DND-41 (cell line): ENCODE measurements at regions not wholly inside any gene's neighbourhood (a gene's known extent, or its start where the extent isn't known, plus 50 kb on each side); places are given as distances from the start of the nearest gene placed in this dataset.

ENCODE experiments used
- ATAC-seq: fragments of 200-7000 bp; cut with Tn5 transposase; 3 replicates; pipeline ENCODE4 v1.9.1; 2021; ENCODE audit warnings: low read depth; ENCODE audit not compliant: insufficient read depth
- DNase-seq: peaks from one replicate; pipeline ENCODE4 v3.0.0-alpha.2; 2020
- H2AFZ ChIP-seq: 2 replicates; pipeline ENCODE4 v1.6.0; 2012; ENCODE audit warnings: low read depth, low read length
- H3K27ac ChIP-seq: 2 replicates; pipeline ENCODE4 v1.5.1; 2012; ENCODE audit warnings: low read length, inconsistent platforms
- H3K27me3 ChIP-seq: fragments of 200-600 bp; sonication (generic); 2 replicates; pipeline ENCODE4 v1.6.0; 2012; ENCODE audit warnings: low read length, mild to moderate bottlenecking, inconsistent platforms; ENCODE audit not compliant: insufficient read depth, poor library complexity
- H3K36me3 ChIP-seq: 2 replicates; pipeline ENCODE4 v1.5.1; 2012; ENCODE audit warnings: low read length, inconsistent platforms; ENCODE audit not compliant: insufficient read depth
- H3K4me1 ChIP-seq: 2 replicates; pipeline ENCODE4 v1.5.1; 2012; ENCODE audit warnings: mild to moderate bottlenecking, low read length; ENCODE audit not compliant: insufficient read depth
- H3K4me2 ChIP-seq: 2 replicates; pipeline ENCODE4 v1.6.0; 2012; ENCODE audit warnings: mild to moderate bottlenecking, moderate library complexity, low read length, inconsistent platforms; ENCODE audit not compliant: insufficient read depth
- H3K4me3 ChIP-seq, 2 experiments: fragments of 200-600 bp in 1 of 2; shearing (Covaris generic) in 1 of 2; 2 replicates each; pipeline ENCODE4 v1.5.1; 2012 to 2016; ENCODE audit warnings: inconsistent platforms in 2 of 2, low read length in 2 of 2, mild to moderate bottlenecking in 2 of 2, low read depth in 1 of 2, moderate library complexity in 1 of 2
- H3K79me2 ChIP-seq: 2 replicates; pipeline ENCODE4 v1.6.0; 2012; ENCODE audit warnings: low read length, inconsistent platforms; ENCODE audit not compliant: insufficient read depth
- H3K9ac ChIP-seq: 2 replicates; pipeline ENCODE4 v1.6.0; 2012; ENCODE audit warnings: low read depth, mild to moderate bottlenecking, inconsistent platforms, low read length, moderate library complexity
- H3K9me3 ChIP-seq: 2 replicates; pipeline ENCODE4 v1.5.1; 2012; ENCODE audit warnings: low read length, moderate library complexity, mild to moderate bottlenecking, inconsistent platforms; ENCODE audit not compliant: insufficient read depth, severe bottlenecking
- H4K20me1 ChIP-seq: 2 replicates; pipeline ENCODE4 v1.6.0; 2012; ENCODE audit warnings: low read length; ENCODE audit not compliant: insufficient read depth
- EZH2 ChIP-seq: IDR thresholded peaks from 3 replicates; pipeline ENCODE4 v1.6.1; 2012; ENCODE audit warnings: borderline replicate concordance, low read depth, mild to moderate bottlenecking, moderate library complexity, low read length, inconsistent platforms; ENCODE audit not compliant: severe bottlenecking
- TF ChIP-seq, protein P1 (sequence below): IDR thresholded peaks from 2 replicates; pipeline ENCODE4 v1.5.1; 2012; ENCODE audit warnings: borderline replicate concordance, low read length, moderate library complexity, mild to moderate bottlenecking; ENCODE audit not compliant: poor library complexity, severe bottlenecking; ENCODE audit errors: extremely low read depth

DNA sequence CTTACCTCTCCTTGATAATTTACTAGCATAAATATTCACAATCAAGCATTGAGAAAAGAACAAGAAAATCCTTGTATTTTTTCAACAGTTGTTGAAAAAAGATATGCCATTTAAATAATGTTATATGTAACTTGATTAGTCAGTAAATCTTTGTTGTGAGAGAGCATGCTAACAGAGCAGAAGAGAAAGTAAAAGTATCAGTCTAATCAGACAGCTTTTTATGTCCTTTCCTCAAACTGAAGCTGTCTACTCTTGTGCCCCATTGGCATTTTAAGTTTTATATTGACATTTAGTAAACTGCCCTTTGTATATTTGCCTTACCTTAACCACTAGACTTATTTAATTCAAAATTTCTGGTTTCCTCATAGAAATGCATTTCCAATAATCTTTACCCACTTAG lies 668.7 kb downstream of the OTOL1 start:
- no peaks in the 10 kb centered on the region for H4K20me1 ChIP-seq
- peak overlapping the region; percentile 49 for H3K4me2 ChIP-seq
- no peak for DNase-seq
- peak overlapping the region; percentile 61 for H2AFZ ChIP-seq
- ATAC-seq, result peak; percentile 93
- peaks cover 17% of the 10 kb centered on the region for H3K4me1 ChIP-seq
- H3K27ac ChIP-seq, result peak overlapping the region; percentile 69
- no peaks in the 10 kb centered on the region for H3K9me3 ChIP-seq
- H3K79me2 ChIP-seq, result no peaks in the 10 kb centered on the region
- no peak for TF ChIP-seq EZH2
- TF ChIP-seq, protein P1, sequence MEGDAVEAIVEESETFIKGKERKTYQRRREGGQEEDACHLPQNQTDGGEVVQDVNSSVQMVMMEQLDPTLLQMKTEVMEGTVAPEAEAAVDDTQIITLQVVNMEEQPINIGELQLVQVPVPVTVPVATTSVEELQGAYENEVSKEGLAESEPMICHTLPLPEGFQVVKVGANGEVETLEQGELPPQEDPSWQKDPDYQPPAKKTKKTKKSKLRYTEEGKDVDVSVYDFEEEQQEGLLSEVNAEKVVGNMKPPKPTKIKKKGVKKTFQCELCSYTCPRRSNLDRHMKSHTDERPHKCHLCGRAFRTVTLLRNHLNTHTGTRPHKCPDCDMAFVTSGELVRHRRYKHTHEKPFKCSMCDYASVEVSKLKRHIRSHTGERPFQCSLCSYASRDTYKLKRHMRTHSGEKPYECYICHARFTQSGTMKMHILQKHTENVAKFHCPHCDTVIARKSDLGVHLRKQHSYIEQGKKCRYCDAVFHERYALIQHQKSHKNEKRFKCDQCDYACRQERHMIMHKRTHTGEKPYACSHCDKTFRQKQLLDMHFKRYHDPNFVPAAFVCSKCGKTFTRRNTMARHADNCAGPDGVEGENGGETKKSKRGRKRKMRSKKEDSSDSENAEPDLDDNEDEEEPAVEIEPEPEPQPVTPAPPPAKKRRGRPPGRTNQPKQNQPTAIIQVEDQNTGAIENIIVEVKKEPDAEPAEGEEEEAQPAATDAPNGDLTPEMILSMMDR, result no peak
- no peaks in the 10 kb centered on the region for H3K27me3 ChIP-seq
- no peaks in the 10 kb centered on the region for H3K36me3 ChIP-seq
- H3K9ac ChIP-seq, result peak overlapping the region; percentile 36
- H3K4me3 ChIP-seq, result no peak overlapping the region

DNA sequence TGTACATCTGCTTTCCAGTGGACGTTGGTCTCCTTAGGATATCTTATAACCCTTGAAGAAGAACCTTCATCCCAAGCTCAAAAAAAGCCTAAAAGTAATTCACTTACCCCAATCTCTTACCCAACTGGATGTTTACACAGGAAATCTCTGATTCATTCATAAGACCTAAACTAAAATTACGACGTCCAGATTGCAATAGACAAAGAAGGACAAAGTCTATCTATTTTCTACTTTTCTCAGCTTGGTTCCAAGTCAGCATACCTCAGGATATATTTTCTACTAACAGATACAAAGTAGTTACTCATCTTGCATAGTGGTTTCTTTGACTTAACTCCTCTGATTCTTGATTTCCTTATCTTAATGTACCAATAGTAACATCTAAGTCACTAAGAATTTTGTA lies 669.9 kb downstream of the OTOL1 start:
- no peaks in the 10 kb centered on the region for H3K9me3 ChIP-seq
- H3K4me3 ChIP-seq, result no peak overlapping the region
- H3K4me1 ChIP-seq, result peaks cover 17% of the 10 kb centered on the region
- H2AFZ ChIP-seq, result no peak overlapping the region
- no peak overlapping the region for H3K4me2 ChIP-seq
- H3K27me3 ChIP-seq, result no peaks in the 10 kb centered on the region
- no peak overlapping the region for H3K9ac ChIP-seq
- no peak for TF ChIP-seq EZH2
- TF ChIP-seq, protein P1, result no peak
- DNase-seq, result no peak
- no peaks in the 10 kb centered on the region for H4K20me1 ChIP-seq
- no peak for ATAC-seq
- no peaks in the 10 kb centered on the region for H3K79me2 ChIP-seq
- no peaks in the 10 kb centered on the region for H3K36me3 ChIP-seq
- no peak overlapping the region for H3K27ac ChIP-seq

DNA sequence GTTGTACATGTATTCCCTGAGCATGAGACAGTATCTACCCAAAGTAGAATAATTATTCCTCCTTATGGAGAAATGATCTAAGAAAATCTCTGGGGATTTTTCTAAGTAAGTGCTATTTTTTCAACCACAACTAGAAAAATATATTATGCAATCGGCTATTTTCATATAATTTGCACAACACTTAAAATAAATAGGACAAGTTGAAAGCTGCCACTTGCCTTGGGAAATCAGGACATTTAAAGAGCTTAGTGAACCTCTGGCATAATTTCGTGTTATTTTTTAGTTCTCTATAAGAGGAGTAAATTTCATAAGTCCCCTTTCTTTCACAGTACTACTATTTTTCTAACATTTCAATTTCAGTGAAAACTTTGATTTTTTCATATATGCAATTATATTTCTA lies 672.1 kb downstream of the OTOL1 start:
- Histone ChIP-seq H3K4me3 (no peak overlapping the region), H4K20me1 (no peaks in the 10 kb centered on the region), H3K9me3 (peaks cover 5% of the 10 kb centered on the region), H3K4me2 (no peak overlapping the region), H3K27me3 (no peaks in the 10 kb centered on the region), H3K4me1 (peaks cover 17% of the 10 kb centered on the region), H3K27ac (no peak overlapping the region), H3K9ac (no peak overlapping the region), H3K36me3 (no peaks in the 10 kb centered on the region), H3K79me2 (no peaks in the 10 kb centered on the region), H2AFZ (no peak overlapping the region)
- ATAC-seq (no peak), DNase-seq (no peak)
- TF ChIP-seq, protein P1, result no peak
- TF ChIP-seq EZH2, result no peak

DNA sequence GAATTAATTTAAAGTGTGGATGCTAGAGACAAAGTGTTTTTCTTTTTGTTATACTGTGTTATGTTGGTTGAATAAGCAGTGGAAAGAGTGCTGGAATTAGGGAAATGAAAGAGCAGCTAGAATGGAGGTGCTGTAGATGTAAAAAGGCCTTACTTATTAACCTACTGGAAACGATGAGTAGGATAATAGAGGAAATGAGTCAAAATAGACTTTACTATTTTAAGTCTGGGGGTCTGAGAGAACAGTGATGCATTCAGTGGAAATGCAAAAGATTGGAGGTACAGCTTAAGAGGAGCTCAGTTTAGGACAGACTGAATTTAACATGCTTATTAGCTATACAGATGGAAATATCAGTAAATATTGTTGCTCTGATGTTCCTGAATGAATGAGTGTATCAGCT lies 674.0 kb downstream of the OTOL1 start:
- no peak for DNase-seq
- Histone ChIP-seq H2AFZ (no peak overlapping the region), H3K9ac (no peak overlapping the region), H3K4me1 (peaks cover 6% of the 10 kb centered on the region), H3K4me3 (no peak overlapping the region), H4K20me1 (no peaks in the 10 kb centered on the region), H3K79me2 (no peaks in the 10 kb centered on the region), H3K27ac (no peak overlapping the region), H3K4me2 (no peak overlapping the region), H3K36me3 (no peaks in the 10 kb centered on the region), H3K27me3 (no peaks in the 10 kb centered on the region), H3K9me3 (peaks cover 5% of the 10 kb centered on the region)
- TF ChIP-seq EZH2, result no peak
- TF ChIP-seq, protein P1, result no peak
- no peak for ATAC-seq
